Ishikawa (cell line): ENCODE measurements at regions not wholly inside any gene's neighbourhood (a gene's known extent, or its start where the extent isn't known, plus 50 kb on each side); places are given as distances from the start of the nearest gene placed in this dataset.

Experiments
- CEBPB ChIP-seq: IDR thresholded peaks from 2 replicates; pipeline ENCODE4 v1.6.1; 2012
- CREB1 ChIP-seq: IDR thresholded peaks from 2 replicates; pipeline ENCODE4 v1.6.1; 2012; ENCODE audit warnings: low read depth
- EGR1 ChIP-seq: IDR thresholded peaks from 2 replicates; pipeline ENCODE4 v1.6.1; 2012
- EP300 ChIP-seq: IDR thresholded peaks from 2 replicates; pipeline ENCODE4 v1.6.1; 2012; ENCODE audit warnings: borderline replicate concordance
- FOXM1 ChIP-seq: IDR thresholded peaks from 2 replicates; pipeline ENCODE4 v1.6.1; 2012; ENCODE audit warnings: low read depth, borderline replicate concordance
- NFIC ChIP-seq: IDR thresholded peaks from 2 replicates; pipeline ENCODE4 v1.6.1; 2012
- RAD21 ChIP-seq: IDR thresholded peaks from 2 replicates; pipeline ENCODE4 v1.6.1; 2012; ENCODE audit warnings: low read depth
- TAF1 ChIP-seq: IDR thresholded peaks from 2 replicates; pipeline ENCODE4 v1.6.1; 2012; ENCODE audit warnings: low read depth, mild to moderate bottlenecking
- TCF12 ChIP-seq: IDR thresholded peaks from 2 replicates; pipeline ENCODE4 v1.6.1; 2012; ENCODE audit warnings: low read depth
- TEAD4 ChIP-seq: IDR thresholded peaks from 2 replicates; pipeline ENCODE4 v1.6.1; 2012
- YY1 ChIP-seq: IDR thresholded peaks from 2 replicates; pipeline ENCODE4 v1.6.1; 2012; ENCODE audit warnings: low read depth
- ZBTB7A ChIP-seq: IDR thresholded peaks from 2 replicates; pipeline ENCODE4 v1.6.1; 2012; ENCODE audit warnings: low read depth
- TF ChIP-seq, protein P1 (sequence below): IDR thresholded peaks from 2 replicates; pipeline ENCODE4 v1.6.1; 2012
- TF ChIP-seq, protein P2 (sequence below): IDR thresholded peaks from 2 replicates; pipeline ENCODE4 v1.6.1; 2012; ENCODE audit warnings: low read depth, mild to moderate bottlenecking
- TF ChIP-seq, protein P3 (sequence below): IDR thresholded peaks from 2 replicates; pipeline ENCODE4 v1.6.1; 2012

DNA sequence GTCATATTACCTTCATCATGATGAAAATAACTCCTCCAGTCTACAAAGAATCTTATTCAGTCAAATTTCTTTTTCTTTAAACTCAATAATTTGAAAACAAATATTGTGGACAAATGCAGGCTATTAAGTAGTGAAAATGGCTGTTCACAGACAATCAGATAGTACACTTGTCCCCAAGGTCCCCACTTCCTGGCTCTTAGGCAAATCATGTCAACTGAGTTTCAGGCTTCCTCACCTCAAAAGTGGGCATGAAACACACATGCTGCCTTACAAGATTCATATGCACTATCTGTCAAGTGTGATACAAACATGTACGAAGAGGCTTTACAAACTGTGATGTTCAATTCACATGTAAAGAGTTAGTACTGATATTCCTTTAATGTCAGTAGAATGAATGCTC is 385.2 kb upstream of the SEMA6A start:
- TF ChIP-seq, protein P1, sequence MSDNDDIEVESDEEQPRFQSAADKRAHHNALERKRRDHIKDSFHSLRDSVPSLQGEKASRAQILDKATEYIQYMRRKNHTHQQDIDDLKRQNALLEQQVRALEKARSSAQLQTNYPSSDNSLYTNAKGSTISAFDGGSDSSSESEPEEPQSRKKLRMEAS: no peak
- no peak for TF ChIP-seq NFIC
- TF ChIP-seq, protein P2, sequence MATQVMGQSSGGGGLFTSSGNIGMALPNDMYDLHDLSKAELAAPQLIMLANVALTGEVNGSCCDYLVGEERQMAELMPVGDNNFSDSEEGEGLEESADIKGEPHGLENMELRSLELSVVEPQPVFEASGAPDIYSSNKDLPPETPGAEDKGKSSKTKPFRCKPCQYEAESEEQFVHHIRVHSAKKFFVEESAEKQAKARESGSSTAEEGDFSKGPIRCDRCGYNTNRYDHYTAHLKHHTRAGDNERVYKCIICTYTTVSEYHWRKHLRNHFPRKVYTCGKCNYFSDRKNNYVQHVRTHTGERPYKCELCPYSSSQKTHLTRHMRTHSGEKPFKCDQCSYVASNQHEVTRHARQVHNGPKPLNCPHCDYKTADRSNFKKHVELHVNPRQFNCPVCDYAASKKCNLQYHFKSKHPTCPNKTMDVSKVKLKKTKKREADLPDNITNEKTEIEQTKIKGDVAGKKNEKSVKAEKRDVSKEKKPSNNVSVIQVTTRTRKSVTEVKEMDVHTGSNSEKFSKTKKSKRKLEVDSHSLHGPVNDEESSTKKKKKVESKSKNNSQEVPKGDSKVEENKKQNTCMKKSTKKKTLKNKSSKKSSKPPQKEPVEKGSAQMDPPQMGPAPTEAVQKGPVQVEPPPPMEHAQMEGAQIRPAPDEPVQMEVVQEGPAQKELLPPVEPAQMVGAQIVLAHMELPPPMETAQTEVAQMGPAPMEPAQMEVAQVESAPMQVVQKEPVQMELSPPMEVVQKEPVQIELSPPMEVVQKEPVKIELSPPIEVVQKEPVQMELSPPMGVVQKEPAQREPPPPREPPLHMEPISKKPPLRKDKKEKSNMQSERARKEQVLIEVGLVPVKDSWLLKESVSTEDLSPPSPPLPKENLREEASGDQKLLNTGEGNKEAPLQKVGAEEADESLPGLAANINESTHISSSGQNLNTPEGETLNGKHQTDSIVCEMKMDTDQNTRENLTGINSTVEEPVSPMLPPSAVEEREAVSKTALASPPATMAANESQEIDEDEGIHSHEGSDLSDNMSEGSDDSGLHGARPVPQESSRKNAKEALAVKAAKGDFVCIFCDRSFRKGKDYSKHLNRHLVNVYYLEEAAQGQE: no peak
- no peak for TF ChIP-seq TCF12
- no peak for TF ChIP-seq TEAD4
- TF ChIP-seq FOXM1: no peak
- TF ChIP-seq YY1: no peak
- TF ChIP-seq CEBPB: no peak
- no peak for TF ChIP-seq ZBTB7A
- no peak for TF ChIP-seq EGR1

DNA sequence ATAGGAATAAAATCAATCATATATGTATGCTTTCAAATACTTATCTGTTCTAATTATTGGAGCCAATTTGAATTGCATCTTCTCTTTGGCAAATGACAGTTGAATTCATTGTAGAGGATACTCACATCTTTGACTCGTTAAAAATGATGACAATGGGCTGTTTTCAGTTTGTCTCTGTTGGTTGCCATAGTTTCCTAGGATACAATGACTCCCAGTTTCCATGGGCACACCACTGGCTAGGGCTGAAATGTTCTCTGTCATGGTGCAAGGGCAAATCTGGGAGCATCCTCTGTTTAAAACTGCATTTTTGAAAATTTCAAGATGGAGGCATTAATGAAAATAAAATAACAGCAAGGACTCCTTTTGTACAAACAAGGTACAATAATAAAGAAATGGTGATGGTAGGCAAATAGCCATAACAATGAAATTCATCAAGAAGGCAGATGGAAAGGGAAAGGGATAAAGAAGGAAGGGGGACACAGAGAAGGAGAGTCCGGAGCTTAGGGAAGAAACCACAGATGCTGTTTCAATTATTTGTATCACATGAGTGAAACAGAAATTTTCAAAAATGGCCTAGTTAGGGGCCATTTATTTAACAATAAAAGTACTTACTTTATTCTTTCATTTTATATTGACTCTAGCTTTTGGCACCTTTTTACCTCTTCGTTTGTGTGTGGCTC is 378.8 kb upstream of the SEMA6A start:
- TF ChIP-seq, protein P1: no peak
- TF ChIP-seq, protein P3, sequence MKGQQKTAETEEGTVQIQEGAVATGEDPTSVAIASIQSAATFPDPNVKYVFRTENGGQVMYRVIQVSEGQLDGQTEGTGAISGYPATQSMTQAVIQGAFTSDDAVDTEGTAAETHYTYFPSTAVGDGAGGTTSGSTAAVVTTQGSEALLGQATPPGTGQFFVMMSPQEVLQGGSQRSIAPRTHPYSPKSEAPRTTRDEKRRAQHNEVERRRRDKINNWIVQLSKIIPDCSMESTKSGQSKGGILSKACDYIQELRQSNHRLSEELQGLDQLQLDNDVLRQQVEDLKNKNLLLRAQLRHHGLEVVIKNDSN: no peak
- TF ChIP-seq TAF1 (no peak), NFIC (no peak), FOXM1 (no peak), CREB1 (no peak), CEBPB (no peak), EP300 (no peak), TCF12 (no peak), RAD21 (no peak), EGR1 (no peak), TEAD4 (no peak), YY1 (no peak), ZBTB7A (no peak)
- TF ChIP-seq, protein P2: no peak

DNA sequence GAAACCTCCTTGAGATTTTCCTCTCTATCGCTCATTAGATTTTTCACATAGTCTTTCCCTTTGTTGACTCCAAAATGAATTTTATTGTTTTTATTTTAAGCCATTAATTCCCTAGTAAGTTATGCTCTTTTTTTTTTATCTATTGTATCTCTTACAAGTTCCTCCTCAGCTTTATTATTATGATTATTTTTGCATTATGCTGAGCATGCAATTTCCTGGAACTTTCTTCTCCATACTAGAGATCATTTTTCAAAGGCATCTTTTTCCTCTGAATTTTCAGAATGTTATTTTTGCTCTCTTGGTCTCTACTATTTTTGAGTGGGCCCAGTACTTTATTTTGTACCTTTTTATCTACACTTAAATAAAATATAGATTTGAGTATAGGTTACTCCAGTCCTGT is 376.6 kb upstream of the SEMA6A start:
- TF ChIP-seq TEAD4 (no peak), ZBTB7A (no peak), CREB1 (no peak)
- TF ChIP-seq, protein P1: no peak
- TF ChIP-seq, protein P2: no peak
- TF ChIP-seq, protein P3: no peak

DNA sequence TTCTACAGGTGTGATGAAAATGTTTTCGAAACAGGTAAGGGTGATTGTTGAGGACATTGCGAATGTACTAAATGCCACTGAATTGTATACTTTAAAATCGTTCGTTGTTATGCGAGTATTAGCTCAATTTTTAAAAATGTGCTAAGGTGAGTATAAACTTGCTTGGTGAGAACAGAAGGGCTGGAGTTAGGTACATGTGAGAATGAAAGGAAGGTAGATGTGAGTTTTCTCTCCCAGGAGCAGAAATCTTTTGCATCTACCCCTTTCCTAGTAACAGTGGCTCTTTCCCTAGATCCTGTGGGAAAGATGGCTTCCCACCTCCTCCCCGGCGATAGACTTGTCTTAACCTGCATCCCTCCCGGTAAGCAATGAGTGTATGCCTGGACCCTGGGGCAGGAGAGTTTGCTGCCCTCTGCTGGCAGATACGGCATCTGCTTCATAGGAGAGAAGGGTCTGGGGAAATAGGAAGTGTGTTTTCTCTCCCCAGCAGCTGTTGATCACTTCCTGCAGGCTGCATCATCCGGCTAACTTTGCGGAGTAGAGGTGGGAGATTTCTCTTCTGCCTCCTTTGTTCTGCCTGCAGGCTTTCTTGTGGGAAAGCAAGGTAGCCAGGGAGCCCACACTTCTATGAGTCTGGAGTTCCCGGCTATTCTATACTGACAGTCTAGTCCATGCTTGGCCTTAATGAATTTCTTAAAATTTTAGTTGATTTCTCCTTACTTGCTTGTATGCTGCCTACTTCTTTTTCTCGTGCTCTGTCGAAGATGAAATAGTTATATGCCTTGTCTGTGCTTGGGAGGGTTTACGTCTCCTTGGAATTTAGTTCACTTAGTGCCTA is 373.3 kb upstream of the SEMA6A start:
- TF ChIP-seq RAD21 (peak; percentile 76), FOXM1 (no peak), ZBTB7A (no peak), NFIC (no peak), TAF1 (no peak), YY1 (0 out of 2 replicates have a peak, but pooled peaks have one; percentile 18), CREB1 (no peak), TCF12 (no peak), TEAD4 (no peak), EGR1 (no peak), EP300 (no peak)
- TF ChIP-seq, protein P2: no peak
- TF ChIP-seq, protein P3: no peak
